WERI-Rb-1 (cell line): ENCODE measurements at regions not wholly inside any gene's neighbourhood (a gene's known extent, or its start where the extent isn't known, plus 50 kb on each side); places are given as distances from the start of the nearest gene placed in this dataset.

Experiments used
- DNase-seq: peaks from one replicate; pipeline ENCODE4 v3.0.0-alpha.2; 2020
- H3K27ac ChIP-seq: fragments of 250-450 bp; sonication (Bioruptor Pico); 2 replicates; pipeline ENCODE4 v1.5.1; 2020; ENCODE audit warnings: mild to moderate bottlenecking, moderate library complexity
- H3K27me3 ChIP-seq: fragments of 250-450 bp; sonication (Bioruptor Pico); 2 replicates; pipeline ENCODE4 v1.5.1; 2021; ENCODE audit warnings: mild to moderate bottlenecking, low read depth, moderate library complexity; ENCODE audit not compliant: insufficient read depth, severe bottlenecking
- H3K36me3 ChIP-seq: fragments of 250-450 bp; sonication (Bioruptor Pico); 2 replicates; pipeline ENCODE4 v1.5.1; 2020; ENCODE audit warnings: mild to moderate bottlenecking, moderate library complexity
- H3K4me3 ChIP-seq: 2 replicates; pipeline ENCODE4 v1.5.1; 2011; ENCODE audit warnings: low read depth, mild to moderate bottlenecking, control low read depth, low read length
- H3K9me3 ChIP-seq: fragments of 250-450 bp; sonication (Bioruptor Pico); 2 replicates; pipeline ENCODE4 v1.5.1; 2021; ENCODE audit warnings: mild to moderate bottlenecking, moderate library complexity; ENCODE audit not compliant: severe bottlenecking
- CTCF ChIP-seq: IDR thresholded peaks from 2 replicates; pipeline ENCODE4 v1.5.1; 2011; ENCODE audit warnings: low read depth, mild to moderate bottlenecking, control low read depth, inconsistent platforms, low read length

GRCh38 chr13:50081679-50082425 is 66.6 kb downstream of the KCNRG start:
- Histone ChIP-seq H3K36me3 (peaks cover 9% of the 10 kb centered on the region), H3K9me3 (no peaks in the 10 kb centered on the region), H3K4me3 (peak overlapping the region; percentile 78), H3K27me3 (no peaks in the 10 kb centered on the region), H3K27ac (peak overlapping the region; percentile 100)
- TF ChIP-seq CTCF = no peak
- peak; percentile 94 for DNase-seq

- peak overlapping the region; percentile 100 for H3K27ac ChIP-seq
- peak; percentile 76 for DNase-seq
- no peaks in the 10 kb centered on the region for H3K27me3 ChIP-seq
- H3K36me3 ChIP-seq = peaks cover 9% of the 10 kb centered on the region
- no peak for TF ChIP-seq CTCF
- H3K9me3 ChIP-seq = no peaks in the 10 kb centered on the region
- peak overlapping the region; percentile 56 for H3K4me3 ChIP-seq
Observed at GRCh38 chr13:50082426-50083281, 67.4 kb downstream of the KCNRG start.

GRCh38 chr13:50085063-50085462 is 69.8 kb downstream of the KCNRG start:
- H3K27me3 ChIP-seq = no peaks in the 10 kb centered on the region
- H3K36me3 ChIP-seq = peaks cover 6% of the 10 kb centered on the region
- H3K27ac ChIP-seq = no peak overlapping the region
- no peaks in the 10 kb centered on the region for H3K9me3 ChIP-seq
- no peak overlapping the region for H3K4me3 ChIP-seq
- DNase-seq = no peak
- no peak for TF ChIP-seq CTCF

GRCh38 chr13:50089633-50090032 is 74.4 kb downstream of the KCNRG start:
- no peaks in the 10 kb centered on the region for H3K36me3 ChIP-seq
- TF ChIP-seq CTCF = no peak
- no peak for DNase-seq
- H3K9me3 ChIP-seq = no peaks in the 10 kb centered on the region
- no peak overlapping the region for H3K4me3 ChIP-seq
- H3K27ac ChIP-seq = no peak overlapping the region
- H3K27me3 ChIP-seq = no peaks in the 10 kb centered on the region

GRCh38 chr13:50090211-50090610 is 75.0 kb downstream of the KCNRG start:
- Histone ChIP-seq H3K4me3 (no peak overlapping the region), H3K36me3 (no peaks in the 10 kb centered on the region), H3K9me3 (no peaks in the 10 kb centered on the region), H3K27me3 (no peaks in the 10 kb centered on the region), H3K27ac (no peak overlapping the region)
- DNase-seq = no peak
- no peak for TF ChIP-seq CTCF
